PC-3 (cell line): ENCODE measurements at regions not wholly inside any gene's neighbourhood (a gene's known extent, or its start where the extent isn't known, plus 50 kb on each side); places are given as distances from the start of the nearest gene placed in this dataset.

ENCODE experiments used
- ATAC-seq: fragments of 200-7000 bp; cut with Tn5 transposase; 2 replicates; pipeline ENCODE4 v1.9.1; 2020; ENCODE audit warnings: mild to moderate bottlenecking, moderate library complexity
- BruUV-seq: library from RNA; stranded (reverse); fragments of 400-500 nt; replicated peaks from 2 replicates; lab custom pipeline; 2021; lab: Mats Ljungman, UMichigan
- CTCF ChIA-PET: fragments of 300-600 bp; sonication (Branson Sonifier 250); formaldehyde crosslinking; loops from one replicate; lab custom pipeline; 2022; ENCODE audit warnings: antibody characterized with exemption; lab: Charles Lee
- POLR2A ChIA-PET: fragments of 300-600 bp; sonication (Branson Sonifier 250); formaldehyde crosslinking; loops from one replicate; lab custom pipeline; 2022; ENCODE audit warnings: antibody characterized with exemption; ENCODE audit not compliant: unreplicated experiment; lab: Charles Lee
- DNase-seq: peaks from one replicate; pipeline ENCODE4 v3.0.0-alpha.2; 2015
- H2AFZ ChIP-seq: fragments of 300-600 bp; sonication (generic); 2 replicates; pipeline ENCODE4 v1.6.0; 2016; ENCODE audit warnings: antibody characterized with exemption, low read length
- H3F3A ChIP-seq: fragments of 300-600 bp; sonication (generic); one replicate; pipeline ENCODE4 v1.6.0; 2017; ENCODE audit warnings: antibody characterized with exemption, low read length, control low read depth, mild to moderate bottlenecking; ENCODE audit not compliant: unreplicated experiment
- H3K27ac ChIP-seq: fragments of 300-600 bp; sonication (generic); 2 replicates; pipeline ENCODE4 v1.5.1; 2016; ENCODE audit warnings: mild to moderate bottlenecking, low read length
- H3K27me3 ChIP-seq: fragments of 300-600 bp; sonication (generic); 2 replicates; pipeline ENCODE4 v1.6.1; 2016; ENCODE audit warnings: low read length, mixed read lengths
- H3K36me3 ChIP-seq: fragments of 300-600 bp; sonication (generic); 2 replicates; pipeline ENCODE4 v1.6.1; 2016; ENCODE audit warnings: low read depth, mixed run types, low read length, mixed read lengths
- H3K4me1 ChIP-seq: fragments of 300-600 bp; sonication (generic); 2 replicates; pipeline ENCODE4 v1.5.1; 2016; ENCODE audit warnings: low read length; ENCODE audit not compliant: insufficient read depth
- H3K4me2 ChIP-seq: fragments of 300-600 bp; sonication (generic); 2 replicates; pipeline ENCODE4 v1.6.0; 2016; ENCODE audit warnings: low read length
- H3K4me3 ChIP-seq: fragments of 300-600 bp; sonication (generic); 2 replicates; pipeline ENCODE4 v1.5.1; 2016; ENCODE audit warnings: mild to moderate bottlenecking, low read length, mixed read lengths
- H3K79me2 ChIP-seq: fragments of 300-600 bp; sonication (generic); 2 replicates; pipeline ENCODE4 v1.6.1; 2017; ENCODE audit warnings: low read length, mixed read lengths
- H3K9ac ChIP-seq: fragments of 300-600 bp; sonication (generic); 2 replicates; pipeline ENCODE4 v1.6.0; 2016; ENCODE audit warnings: mild to moderate bottlenecking, low read length
- H3K9me2 ChIP-seq: fragments of 300-600 bp; sonication (generic); replicated peaks from 2 replicates; pipeline ENCODE4 v1.6.1; 2016; ENCODE audit warnings: mixed run types, low read length, mixed read lengths
- H3K9me3 ChIP-seq: fragments of 300-600 bp; sonication (generic); 2 replicates; pipeline ENCODE4 v1.6.1; 2016; ENCODE audit warnings: low read length, mixed read lengths
- H4K20me1 ChIP-seq: fragments of 300-600 bp; sonication (generic); 2 replicates; pipeline ENCODE4 v1.6.1; 2016; ENCODE audit warnings: low read length, mixed read lengths
- EZH2 ChIP-seq: fragments of 300-600 bp; sonication (generic); IDR thresholded peaks from one replicate; pipeline ENCODE4 v1.6.1; 2017; ENCODE audit warnings: antibody characterized with exemption, mild to moderate bottlenecking, low read length; ENCODE audit not compliant: unreplicated experiment
- EZH2phosphoT487 ChIP-seq: fragments of 300-600 bp; sonication (generic); IDR thresholded peaks from 2 replicates; pipeline ENCODE4 v1.6.1; 2018; ENCODE audit warnings: mild to moderate bottlenecking, antibody characterized with exemption, low read length, borderline replicate concordance
- intact Hi-C: fragments of 100-400 bp; cut with micrococcal nuclease; formaldehyde crosslinking; loops from 2 replicates; pipeline ENCODE4 v1.9.0; 2023
- TF ChIP-seq, protein P1 (sequence below): fragments of 300-600 bp; sonication (generic); conservative IDR thresholded peaks from 2 replicates; pipeline ENCODE4 v1.5.1; 2017; ENCODE audit warnings: antibody characterized with exemption, low read depth, mild to moderate bottlenecking, low read length

DNA sequence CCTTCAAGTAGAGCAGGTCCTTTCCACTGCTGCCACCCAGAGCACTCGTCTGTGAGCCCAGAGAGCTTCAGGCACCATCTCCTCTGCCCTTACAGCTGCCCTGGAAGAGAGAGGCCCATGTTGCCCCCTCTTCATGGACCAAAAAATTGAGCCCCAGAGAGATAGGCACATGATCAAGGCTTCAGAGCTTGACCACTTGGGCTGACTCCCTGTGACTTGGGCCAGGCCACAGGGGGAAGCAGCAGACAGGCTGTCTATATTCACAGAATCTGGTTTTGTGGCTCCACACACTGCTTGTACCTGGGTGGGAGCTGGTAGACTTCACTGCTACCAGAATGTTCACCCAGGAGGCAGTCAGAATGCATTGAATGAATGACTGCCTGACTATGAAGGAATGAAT, 58.2 kb downstream of the SMIM38 start:
- Histone ChIP-seq H3K27ac (no peak overlapping the region), H3K9me2 (no peaks in the 10 kb centered on the region), H3K79me2 (no peaks in the 10 kb centered on the region), H2AFZ (no peak overlapping the region), H3K4me1 (peaks cover 12% of the 10 kb centered on the region), H3K27me3 (no peaks in the 10 kb centered on the region), H3K36me3 (no peaks in the 10 kb centered on the region), H3K9ac (no peak overlapping the region), H3F3A (no peaks in the 10 kb centered on the region), H3K9me3 (no peaks in the 10 kb centered on the region), H3K4me3 (no peak overlapping the region), H3K4me2 (no peak overlapping the region), H4K20me1 (no peaks in the 10 kb centered on the region)
- no TSS peak for BruUV-seq
- intact Hi-C loops: no loop called here
- DNase-seq: no peak
- no peak for ATAC-seq
- ChIA-PET POLR2A (no interaction called here), CTCF (no interaction called here)
- no peak for TF ChIP-seq EZH2
- TF ChIP-seq EZH2phosphoT487: no peak
- TF ChIP-seq, protein P1, sequence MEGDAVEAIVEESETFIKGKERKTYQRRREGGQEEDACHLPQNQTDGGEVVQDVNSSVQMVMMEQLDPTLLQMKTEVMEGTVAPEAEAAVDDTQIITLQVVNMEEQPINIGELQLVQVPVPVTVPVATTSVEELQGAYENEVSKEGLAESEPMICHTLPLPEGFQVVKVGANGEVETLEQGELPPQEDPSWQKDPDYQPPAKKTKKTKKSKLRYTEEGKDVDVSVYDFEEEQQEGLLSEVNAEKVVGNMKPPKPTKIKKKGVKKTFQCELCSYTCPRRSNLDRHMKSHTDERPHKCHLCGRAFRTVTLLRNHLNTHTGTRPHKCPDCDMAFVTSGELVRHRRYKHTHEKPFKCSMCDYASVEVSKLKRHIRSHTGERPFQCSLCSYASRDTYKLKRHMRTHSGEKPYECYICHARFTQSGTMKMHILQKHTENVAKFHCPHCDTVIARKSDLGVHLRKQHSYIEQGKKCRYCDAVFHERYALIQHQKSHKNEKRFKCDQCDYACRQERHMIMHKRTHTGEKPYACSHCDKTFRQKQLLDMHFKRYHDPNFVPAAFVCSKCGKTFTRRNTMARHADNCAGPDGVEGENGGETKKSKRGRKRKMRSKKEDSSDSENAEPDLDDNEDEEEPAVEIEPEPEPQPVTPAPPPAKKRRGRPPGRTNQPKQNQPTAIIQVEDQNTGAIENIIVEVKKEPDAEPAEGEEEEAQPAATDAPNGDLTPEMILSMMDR: no peak

DNA sequence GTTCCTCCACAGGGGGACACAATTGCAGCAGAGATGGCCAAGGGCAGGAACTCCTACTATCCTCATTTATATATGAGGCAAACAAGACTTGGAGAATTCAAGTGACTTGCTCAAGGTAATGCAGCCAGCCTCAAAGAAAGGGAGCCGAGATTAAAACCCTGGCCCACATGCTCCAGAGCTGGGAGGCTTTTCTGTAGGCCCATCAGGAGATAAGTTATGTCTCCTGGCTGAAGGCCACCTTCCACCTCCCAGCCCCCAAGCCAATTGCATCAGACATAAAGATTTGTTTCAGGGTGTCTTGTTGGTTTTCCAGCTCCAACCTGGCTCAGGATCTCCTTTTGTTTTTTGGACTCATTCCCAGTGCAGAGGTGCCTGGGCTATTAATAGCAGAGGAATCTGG, 59.5 kb downstream of the SMIM38 start:
- no peak for DNase-seq
- Histone ChIP-seq H3K4me3 (no peak overlapping the region), H3K4me2 (no peak overlapping the region), H2AFZ (no peak overlapping the region), H3K4me1 (peaks cover 12% of the 10 kb centered on the region), H3F3A (no peaks in the 10 kb centered on the region), H3K27me3 (peaks cover 3% of the 10 kb centered on the region; the same call in 1 of the 2 replicates), H3K9ac (no peak overlapping the region), H3K9me3 (no peaks in the 10 kb centered on the region), H3K27ac (no peak overlapping the region), H3K9me2 (no peaks in the 10 kb centered on the region), H3K79me2 (no peaks in the 10 kb centered on the region), H4K20me1 (no peaks in the 10 kb centered on the region), H3K36me3 (no peaks in the 10 kb centered on the region)
- intact Hi-C loops: loop anchor here (5.0 kb wide), 1 partner anchor 93 kb away; no protein-coding TSS in a partner anchor
- ChIA-PET POLR2A (no interaction called here), CTCF (no interaction called here)
- ATAC-seq: no peak
- TF ChIP-seq, protein P1: no peak
- TF ChIP-seq EZH2phosphoT487: no peak
- no peak for TF ChIP-seq EZH2
- no TSS peak for BruUV-seq

DNA sequence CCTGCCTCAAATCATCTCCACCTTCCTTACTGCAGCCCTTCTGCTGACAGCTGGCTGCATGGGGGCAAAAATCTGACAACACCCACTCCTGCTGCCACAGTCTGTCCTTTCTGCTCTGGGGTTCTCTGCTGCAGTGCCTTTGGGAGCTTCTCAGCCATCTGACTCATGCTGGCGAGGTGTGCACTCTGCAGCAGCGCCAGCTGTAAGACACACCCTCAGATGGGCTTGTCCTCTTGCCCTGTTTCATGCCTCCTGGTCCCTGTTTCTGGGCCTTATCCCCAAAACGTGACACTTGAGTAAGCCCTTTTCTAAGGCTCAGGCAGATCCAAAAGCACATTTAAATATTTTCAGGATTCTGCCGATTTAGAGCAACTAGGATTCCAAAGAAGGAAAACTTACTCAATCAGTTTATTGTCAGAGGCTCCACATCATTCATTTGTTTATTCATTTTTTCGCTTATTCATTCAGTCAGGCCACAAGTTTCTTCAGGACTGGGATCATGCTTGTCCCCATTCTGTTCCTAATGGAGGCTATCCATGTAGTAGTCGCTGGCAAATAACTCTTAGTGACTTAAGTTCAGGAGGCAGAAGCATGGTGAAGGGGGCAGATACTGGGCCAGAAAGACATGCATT, 60.2 kb downstream of the SMIM38 start:
- Histone ChIP-seq H3F3A (no peaks in the 10 kb centered on the region), H3K27me3 (peaks cover 3% of the 10 kb centered on the region; the same call in 1 of the 2 replicates), H3K36me3 (no peaks in the 10 kb centered on the region), H3K4me3 (no peak overlapping the region), H3K9ac (no peak overlapping the region), H3K9me3 (no peaks in the 10 kb centered on the region), H3K4me2 (peak overlapping the region; percentile 41), H4K20me1 (no peaks in the 10 kb centered on the region), H2AFZ (peak overlapping the region; percentile 36; the same call in 1 of the 2 replicates), H3K79me2 (no peaks in the 10 kb centered on the region), H3K4me1 (peaks cover 12% of the 10 kb centered on the region), H3K9me2 (no peaks in the 10 kb centered on the region), H3K27ac (peak overlapping the region; percentile 3)
- CTCF ChIA-PET: no interaction called here
- TF ChIP-seq EZH2phosphoT487: no peak
- TF ChIP-seq EZH2: no peak
- TF ChIP-seq, protein P1: no peak
- ATAC-seq (peak; percentile 97), DNase-seq (peak; percentile 65)
- no TSS peak for BruUV-seq
- POLR2A ChIA-PET: no interaction called here
- intact Hi-C loops: loop anchor here (5.0 kb wide), 1 partner anchor 94 kb away; no protein-coding TSS in a partner anchor
